ENCODE measurements at regions not wholly inside any gene's neighbourhood (a gene's known extent, or its start where the extent isn't known, plus 50 kb on each side); places are given as distances from the start of the nearest gene placed in this dataset.

DNA sequence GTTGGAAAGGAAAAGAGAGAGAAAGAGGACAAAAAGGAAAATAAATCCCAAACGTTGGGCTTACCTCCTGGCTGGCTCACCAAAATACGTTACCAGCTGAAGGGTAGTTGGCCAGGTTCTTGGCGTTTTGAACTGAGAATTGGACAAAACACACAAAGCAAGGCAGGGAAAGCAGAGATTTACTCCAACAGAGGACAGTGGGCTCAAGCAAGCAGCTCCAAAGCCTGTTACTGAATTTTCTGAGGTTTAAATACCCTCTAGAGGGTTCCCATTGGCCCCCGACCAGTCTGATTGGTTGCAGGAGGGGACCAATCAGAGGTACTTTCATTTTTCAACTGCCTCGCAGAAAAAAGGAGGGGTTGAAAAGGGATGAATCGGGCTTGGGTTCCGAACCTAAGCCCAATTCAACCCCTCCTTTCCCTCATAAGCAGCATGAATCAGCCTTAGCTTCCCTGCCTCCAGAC is 55.6 kb upstream of the ALOX12 start (continued):
- TF ChIP-seq, protein P1, sequence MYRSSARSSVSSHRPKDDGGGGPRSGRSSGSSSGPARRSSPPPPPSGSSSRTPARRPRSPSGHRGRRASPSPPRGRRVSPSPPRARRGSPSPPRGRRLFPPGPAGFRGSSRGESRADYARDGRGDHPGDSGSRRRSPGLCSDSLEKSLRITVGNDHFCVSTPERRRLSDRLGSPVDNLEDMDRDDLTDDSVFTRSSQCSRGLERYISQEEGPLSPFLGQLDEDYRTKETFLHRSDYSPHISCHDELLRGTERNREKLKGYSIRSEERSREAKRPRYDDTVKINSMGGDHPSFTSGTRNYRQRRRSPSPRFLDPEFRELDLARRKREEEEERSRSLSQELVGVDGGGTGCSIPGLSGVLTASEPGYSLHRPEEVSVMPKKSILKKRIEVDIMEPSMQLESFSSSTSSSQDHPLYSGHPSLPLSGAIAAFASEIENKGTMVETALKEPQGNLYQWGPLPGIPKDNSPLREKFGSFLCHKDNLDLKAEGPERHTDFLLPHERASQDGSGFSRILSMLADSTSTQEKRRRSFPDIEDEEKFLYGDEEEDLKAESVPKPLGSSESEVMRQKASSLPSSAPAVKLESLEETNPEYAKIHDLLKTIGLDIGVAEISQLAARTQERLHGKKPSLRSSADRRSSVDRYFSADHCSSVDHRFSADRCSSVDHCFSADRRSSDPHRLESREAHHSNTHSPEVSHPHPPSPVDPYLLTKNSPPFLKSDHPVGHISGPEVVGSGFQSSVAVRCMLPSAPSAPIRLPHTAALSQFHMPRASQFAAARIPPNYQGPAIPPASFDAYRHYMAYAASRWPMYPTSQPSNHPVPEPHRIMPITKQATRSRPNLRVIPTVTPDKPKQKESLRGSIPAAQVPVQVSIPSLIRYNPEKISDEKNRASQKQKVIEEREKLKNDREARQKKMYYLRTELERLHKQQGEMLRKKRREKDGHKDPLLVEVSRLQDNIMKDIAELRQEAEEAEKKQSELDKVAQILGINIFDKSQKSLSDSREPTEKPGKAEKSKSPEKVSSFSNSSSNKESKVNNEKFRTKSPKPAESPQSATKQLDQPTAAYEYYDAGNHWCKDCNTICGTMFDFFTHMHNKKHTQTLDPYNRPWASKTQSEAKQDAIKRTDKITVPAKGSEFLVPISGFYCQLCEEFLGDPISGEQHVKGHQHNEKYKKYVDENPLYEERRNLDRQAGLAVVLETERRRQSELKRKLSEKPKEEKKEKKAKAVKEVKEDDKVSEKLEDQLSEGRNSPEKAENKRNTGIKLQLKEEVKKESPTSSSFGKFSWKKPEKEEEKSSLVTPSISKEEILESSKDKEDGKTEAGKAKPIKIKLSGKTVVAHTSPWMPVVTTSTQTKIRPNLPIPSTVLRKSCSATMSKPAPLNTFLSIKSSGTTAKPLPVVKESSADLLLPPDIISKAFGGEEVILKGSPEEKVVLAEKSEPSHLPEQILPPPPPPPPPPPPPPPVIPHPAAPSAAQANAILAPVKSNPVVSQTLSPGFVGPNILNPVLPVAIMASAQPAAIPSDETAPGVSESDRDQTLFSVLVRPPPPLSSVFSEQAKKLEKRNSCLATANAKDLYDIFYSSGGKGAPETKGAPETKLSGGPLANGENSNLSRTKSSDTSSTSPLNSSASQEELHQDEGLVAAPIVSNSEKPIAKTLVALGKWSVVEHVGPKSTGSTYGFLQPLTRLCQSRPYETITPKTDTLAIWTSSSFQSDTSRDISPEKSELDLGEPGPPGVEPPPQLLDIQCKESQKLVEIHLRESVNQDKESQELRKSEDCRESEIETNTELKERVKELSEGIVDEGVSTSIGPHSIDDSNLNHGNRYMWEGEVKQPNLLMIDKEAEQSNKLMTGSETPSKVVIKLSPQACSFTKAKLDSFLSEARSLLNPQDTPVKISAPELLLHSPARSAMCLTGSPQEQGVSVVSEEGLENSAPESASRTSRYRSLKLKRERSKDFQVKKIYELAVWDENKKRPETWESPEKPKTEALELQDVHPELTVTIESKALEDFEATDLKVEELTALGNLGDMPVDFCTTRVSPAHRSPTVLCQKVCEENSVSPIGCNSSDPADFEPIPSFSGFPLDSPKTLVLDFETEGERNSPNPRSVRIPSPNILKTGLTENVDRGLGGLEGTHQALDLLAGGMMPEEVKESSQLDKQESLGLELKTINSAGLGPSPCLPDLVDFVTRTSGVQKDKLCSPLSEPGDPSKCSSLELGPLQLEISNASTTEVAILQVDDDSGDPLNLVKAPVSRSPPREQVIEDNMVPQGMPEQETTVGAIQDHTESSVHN (IDR thresholded peaks at IDR 0.05; ENCODE audit: borderline replicate concordance in 1 of 2, low read depth in 1 of 2) = no peak
- peak in 1 of 2 experiments; percentile 26; a peak in 1 of 4 replicates for TF ChIP-seq KDM1A (IDR thresholded peaks at IDR 0.05)
- TF ChIP-seq POLR2A (conservative IDR thresholded peaks at IDR 0.05) = peak; percentile 92
- no peak for TF ChIP-seq ZNF696 (CRISPR knock-in tag; conservative IDR thresholded peaks at IDR 0.05)
- no peak for TF ChIP-seq ZNF384 (IDR thresholded peaks at IDR 0.05; ENCODE audit: low read depth, low read length)
- no peak for TF ChIP-seq ZBTB8A (IDR thresholded peaks at IDR 0.05; ENCODE audit: partially characterized antibody)
- TF ChIP-seq ZNF3 (CRISPR knock-in tag; IDR thresholded peaks at IDR 0.05) = no peak
- TF ChIP-seq EGR1 (conservative IDR thresholded peaks at IDR 0.05) = no peak
- no peak for TF ChIP-seq KDM2B (CRISPR knock-in tag; IDR thresholded peaks at IDR 0.05)
- TF ChIP-seq ZNF282 (CRISPR knock-in tag; IDR thresholded peaks at IDR 0.05) = no peak
- no peak for TF ChIP-seq CCAR2 (IDR thresholded peaks at IDR 0.05; ENCODE audit: low read depth, low read length)
- TF ChIP-seq, protein P2, sequence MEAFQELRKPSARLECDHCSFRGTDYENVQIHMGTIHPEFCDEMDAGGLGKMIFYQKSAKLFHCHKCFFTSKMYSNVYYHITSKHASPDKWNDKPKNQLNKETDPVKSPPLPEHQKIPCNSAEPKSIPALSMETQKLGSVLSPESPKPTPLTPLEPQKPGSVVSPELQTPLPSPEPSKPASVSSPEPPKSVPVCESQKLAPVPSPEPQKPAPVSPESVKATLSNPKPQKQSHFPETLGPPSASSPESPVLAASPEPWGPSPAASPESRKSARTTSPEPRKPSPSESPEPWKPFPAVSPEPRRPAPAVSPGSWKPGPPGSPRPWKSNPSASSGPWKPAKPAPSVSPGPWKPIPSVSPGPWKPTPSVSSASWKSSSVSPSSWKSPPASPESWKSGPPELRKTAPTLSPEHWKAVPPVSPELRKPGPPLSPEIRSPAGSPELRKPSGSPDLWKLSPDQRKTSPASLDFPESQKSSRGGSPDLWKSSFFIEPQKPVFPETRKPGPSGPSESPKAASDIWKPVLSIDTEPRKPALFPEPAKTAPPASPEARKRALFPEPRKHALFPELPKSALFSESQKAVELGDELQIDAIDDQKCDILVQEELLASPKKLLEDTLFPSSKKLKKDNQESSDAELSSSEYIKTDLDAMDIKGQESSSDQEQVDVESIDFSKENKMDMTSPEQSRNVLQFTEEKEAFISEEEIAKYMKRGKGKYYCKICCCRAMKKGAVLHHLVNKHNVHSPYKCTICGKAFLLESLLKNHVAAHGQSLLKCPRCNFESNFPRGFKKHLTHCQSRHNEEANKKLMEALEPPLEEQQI (IDR thresholded peaks at IDR 0.05) = no peak
- no peak for TF ChIP-seq FOXK1 (CRISPR knock-in tag; IDR thresholded peaks at IDR 0.05; ENCODE audit: borderline replicate concordance)
- TF ChIP-seq, protein P3, sequence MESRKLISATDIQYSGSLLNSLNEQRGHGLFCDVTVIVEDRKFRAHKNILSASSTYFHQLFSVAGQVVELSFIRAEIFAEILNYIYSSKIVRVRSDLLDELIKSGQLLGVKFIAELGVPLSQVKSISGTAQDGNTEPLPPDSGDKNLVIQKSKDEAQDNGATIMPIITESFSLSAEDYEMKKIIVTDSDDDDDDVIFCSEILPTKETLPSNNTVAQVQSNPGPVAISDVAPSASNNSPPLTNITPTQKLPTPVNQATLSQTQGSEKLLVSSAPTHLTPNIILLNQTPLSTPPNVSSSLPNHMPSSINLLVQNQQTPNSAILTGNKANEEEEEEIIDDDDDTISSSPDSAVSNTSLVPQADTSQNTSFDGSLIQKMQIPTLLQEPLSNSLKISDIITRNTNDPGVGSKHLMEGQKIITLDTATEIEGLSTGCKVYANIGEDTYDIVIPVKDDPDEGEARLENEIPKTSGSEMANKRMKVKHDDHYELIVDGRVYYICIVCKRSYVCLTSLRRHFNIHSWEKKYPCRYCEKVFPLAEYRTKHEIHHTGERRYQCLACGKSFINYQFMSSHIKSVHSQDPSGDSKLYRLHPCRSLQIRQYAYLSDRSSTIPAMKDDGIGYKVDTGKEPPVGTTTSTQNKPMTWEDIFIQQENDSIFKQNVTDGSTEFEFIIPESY (CRISPR knock-in tag; IDR thresholded peaks at IDR 0.05) = no peak
- no peak for TF ChIP-seq RCOR1 (IDR thresholded peaks at IDR 0.05; ENCODE audit: borderline replicate concordance in 1 of 2, low read depth in 2 of 2, low read length in 2 of 2)

All from K562 (cell line).